SU-DHL-6 (cell line): ENCODE measurements at regions not wholly inside any gene's neighbourhood (a gene's known extent, or its start where the extent isn't known, plus 50 kb on each side); places are given as distances from the start of the nearest gene placed in this dataset.

Experiments
- H2AFZ ChIP-seq: fragments of 200-600 bp; sonication (generic); 2 replicates; pipeline ENCODE4 v1.6.1; 2014; ENCODE audit warnings: low read depth, mild to moderate bottlenecking, moderate library complexity, mixed read lengths, antibody characterized with exemption, low read length; ENCODE audit not compliant: severe bottlenecking
- H3F3A ChIP-seq: fragments of 200-600 bp; shearing (Covaris generic); 2 replicates; pipeline ENCODE4 v1.6.0; 2016; ENCODE audit warnings: antibody characterized with exemption, mild to moderate bottlenecking; ENCODE audit not compliant: insufficient read depth
- H3K27ac ChIP-seq: fragments of 200-600 bp; sonication (generic); 2 replicates; pipeline ENCODE4 v1.5.1; 2016; ENCODE audit warnings: low read depth, mild to moderate bottlenecking, low read length, moderate library complexity, mixed read lengths
- H3K27me3 ChIP-seq: fragments of 200-600 bp; sonication (generic), shearing (Covaris generic); 2 replicates; pipeline ENCODE4 v1.6.0; 2014; ENCODE audit warnings: mild to moderate bottlenecking, low read length
- H3K36me3 ChIP-seq: fragments of 200-600 bp; sonication (generic); 2 replicates; pipeline ENCODE4 v1.6.1; 2014; ENCODE audit warnings: mild to moderate bottlenecking, low read length, mixed read lengths
- H3K4me2 ChIP-seq: fragments of 300-600, 200-600 bp; shearing (Covaris generic), sonication (generic); 2 replicates; pipeline ENCODE4 v1.6.0; 2014; ENCODE audit warnings: low read length, low read depth, mild to moderate bottlenecking; ENCODE audit not compliant: poor library complexity, severe bottlenecking
- H3K4me3 ChIP-seq: fragments of 200-600 bp; sonication (generic); 2 replicates; pipeline ENCODE4 v1.5.1; 2014; ENCODE audit warnings: antibody characterized with exemption, low read length, mild to moderate bottlenecking, mixed read lengths; ENCODE audit not compliant: insufficient read depth, poor library complexity, severe bottlenecking
- H3K79me2 ChIP-seq: fragments of 200-600 bp; sonication (generic); 2 replicates; pipeline ENCODE4 v1.6.1; 2014; ENCODE audit warnings: mild to moderate bottlenecking, low read length, moderate library complexity; ENCODE audit not compliant: insufficient read depth
- H3K9ac ChIP-seq: fragments of 200-600 bp; sonication (generic); 2 replicates; pipeline ENCODE4 v1.7.0; 2014; ENCODE audit warnings: mild to moderate bottlenecking, low read length
- H3K9me2 ChIP-seq: fragments of 200-600 bp; sonication (generic); replicated peaks from 2 replicates; pipeline ENCODE4 v1.6.1; 2014; ENCODE audit warnings: low read length; ENCODE audit not compliant: insufficient read depth
- H3K9me3 ChIP-seq: fragments of 200-600 bp; sonication (generic); 2 replicates; pipeline ENCODE4 v1.6.1; 2014; ENCODE audit warnings: low read length, mixed read lengths; ENCODE audit not compliant: insufficient read depth
- H4K20me1 ChIP-seq: fragments of 200-600 bp; sonication (generic); 2 replicates; pipeline ENCODE4 v1.6.1; 2014; ENCODE audit warnings: low read depth, mild to moderate bottlenecking, antibody characterized with exemption, low read length, moderate library complexity, mixed read lengths
- CTCF ChIP-seq: fragments of 200-600 bp; sonication (generic); IDR thresholded peaks from one replicate; pipeline ENCODE4 v1.5.1; 2017; ENCODE audit warnings: antibody characterized with exemption, mild to moderate bottlenecking, low read length, moderate library complexity; ENCODE audit not compliant: insufficient read depth, poor library complexity, severe bottlenecking
- EZH2phosphoT487 ChIP-seq: fragments of 200-600 bp; sonication (generic), shearing (Covaris generic); conservative IDR thresholded peaks from 2 replicates; pipeline ENCODE4 v1.6.1; 2018; ENCODE audit warnings: mild to moderate bottlenecking, antibody characterized with exemption, low read length, moderate library complexity, mixed read lengths

GRCh38 chr19:30722761-30723160, 350.6 kb downstream of the ZNF536 start:
- Histone ChIP-seq H2AFZ (no peak overlapping the region), H3K79me2 (no peaks in the 10 kb centered on the region), H3K27me3 (no peaks in the 10 kb centered on the region), H3K4me2 (no peak overlapping the region), H3K36me3 (no peaks in the 10 kb centered on the region), H3K9ac (no peak overlapping the region), H3F3A (no peaks in the 10 kb centered on the region), H4K20me1 (no peaks in the 10 kb centered on the region), H3K9me2 (no peaks in the 10 kb centered on the region), H3K4me3 (no peak overlapping the region), H3K9me3 (no peaks in the 10 kb centered on the region), H3K27ac (no peak overlapping the region)
- TF ChIP-seq CTCF = no peak
- TF ChIP-seq EZH2phosphoT487 = no peak

DNA sequence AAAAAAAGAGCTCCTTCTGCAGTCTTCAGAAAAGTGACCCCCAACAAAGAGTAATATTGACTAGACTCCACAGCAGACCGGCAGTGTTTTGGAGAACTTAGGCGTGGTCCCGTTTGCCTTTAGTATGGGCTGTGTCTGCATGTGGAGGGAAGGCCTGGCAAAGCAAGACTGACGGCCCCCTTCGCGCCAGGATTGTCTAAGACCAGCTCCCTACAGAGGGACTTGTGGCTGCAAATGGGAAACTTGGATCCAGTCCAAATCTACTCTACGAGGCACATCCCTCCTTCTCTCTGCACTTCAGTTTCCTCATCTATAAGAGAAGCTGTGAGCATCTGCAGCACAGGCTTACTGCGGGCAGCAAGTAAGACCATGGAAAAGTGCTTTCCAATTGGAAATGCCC, 350.0 kb downstream of the ZNF536 start:
- Histone ChIP-seq H3K36me3 (no peaks in the 10 kb centered on the region), H3K27ac (no peak overlapping the region), H4K20me1 (no peaks in the 10 kb centered on the region), H3K79me2 (no peaks in the 10 kb centered on the region), H3K27me3 (no peaks in the 10 kb centered on the region), H3K9me2 (no peaks in the 10 kb centered on the region), H3K9ac (no peak overlapping the region), H2AFZ (no peak overlapping the region), H3F3A (no peaks in the 10 kb centered on the region), H3K4me3 (no peak overlapping the region), H3K9me3 (no peaks in the 10 kb centered on the region), H3K4me2 (no peak overlapping the region)
- no peak for TF ChIP-seq EZH2phosphoT487
- TF ChIP-seq CTCF = no peak

DNA sequence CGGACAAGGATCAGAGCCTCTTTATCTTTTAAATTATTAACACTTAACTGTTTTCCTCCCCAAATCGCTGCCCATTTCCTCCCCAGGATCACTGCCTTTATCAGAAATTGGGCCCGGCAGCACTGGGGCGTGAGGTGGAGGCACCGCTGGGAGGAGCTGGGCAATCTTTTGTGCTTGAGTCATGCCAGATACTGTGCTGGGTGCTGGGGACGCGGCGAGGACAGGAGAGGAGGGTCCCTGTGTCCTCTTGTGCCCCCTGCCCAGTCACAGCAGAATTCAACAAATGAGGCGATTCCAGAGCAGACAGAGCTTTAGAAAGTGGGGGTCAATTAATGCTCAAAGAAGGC, 347.8 kb downstream of the ZNF536 start:
- H3K4me3 ChIP-seq = no peak overlapping the region
- no peaks in the 10 kb centered on the region for H3F3A ChIP-seq
- no peak overlapping the region for H3K4me2 ChIP-seq
- no peak overlapping the region for H3K9ac ChIP-seq
- H3K27me3 ChIP-seq = no peaks in the 10 kb centered on the region
- no peak overlapping the region for H3K27ac ChIP-seq
- no peaks in the 10 kb centered on the region for H3K9me3 ChIP-seq
- H3K79me2 ChIP-seq = no peaks in the 10 kb centered on the region
- no peaks in the 10 kb centered on the region for H4K20me1 ChIP-seq
- H2AFZ ChIP-seq = no peak overlapping the region
- TF ChIP-seq CTCF (no peak), EZH2phosphoT487 (no peak)
- H3K36me3 ChIP-seq = no peaks in the 10 kb centered on the region
- no peaks in the 10 kb centered on the region for H3K9me2 ChIP-seq
